ENCODE measurements at regions not wholly inside any gene's neighbourhood (a gene's known extent, or its start where the extent isn't known, plus 50 kb on each side); places are given as distances from the start of the nearest gene placed in this dataset.

GRCh38 chr2:198901894-198902293 is 555.8 kb downstream of the SATB2 start:
- no peaks in the 10 kb centered on the region for H3K9me2 ChIP-seq (ENCODE audit: low read depth, low read length)
- no peak overlapping the region for H3K4me2 ChIP-seq (ENCODE audit: low read length)
- no peak for TF ChIP-seq EZH2 (IDR thresholded peaks at IDR 0.05; ENCODE audit: borderline replicate concordance, low read length)
- no peak for TF ChIP-seq CTCF (IDR thresholded peaks at IDR 0.05; ENCODE audit: low read length)
- no peak overlapping the region for H2AFZ ChIP-seq (ENCODE audit: low read length)
- no peaks in the 10 kb centered on the region for H3K36me3 ChIP-seq (ENCODE audit: insufficient read depth, low read length)
- H3K4me1 ChIP-seq (ENCODE audit: insufficient read depth, low read length, severe bottlenecking): no peaks in the 10 kb centered on the region
- no peaks in the 10 kb centered on the region for H3F3A ChIP-seq (ENCODE audit: insufficient read depth, low read length)
- no peaks in the 10 kb centered on the region for H3K79me2 ChIP-seq (ENCODE audit: insufficient read depth, low read length)
- H3K9me3 ChIP-seq (ENCODE audit: low read length): no peaks in the 10 kb centered on the region
- H3K4me3 ChIP-seq (ENCODE audit: low read depth, low read length, poor library complexity, severe bottlenecking): no peak overlapping the region
- no peak overlapping the region for H3K9ac ChIP-seq (ENCODE audit: low read length)
- no peaks in the 10 kb centered on the region for H3K27me3 ChIP-seq (ENCODE audit: insufficient read depth, low read length)
- H4K20me1 ChIP-seq (ENCODE audit: insufficient read depth, low read length): no peaks in the 10 kb centered on the region
- no peak overlapping the region for H3K27ac ChIP-seq (ENCODE audit: low read depth, low read length, poor library complexity, severe bottlenecking)

GRCh38 chr2:198900141-198900540 is 557.6 kb downstream of the SATB2 start:
- Histone ChIP-seq H3K79me2 (ENCODE audit: insufficient read depth, low read length) (no peaks in the 10 kb centered on the region), H4K20me1 (ENCODE audit: insufficient read depth, low read length) (no peaks in the 10 kb centered on the region), H3K9me3 (ENCODE audit: low read length) (no peaks in the 10 kb centered on the region), H3K36me3 (ENCODE audit: insufficient read depth, low read length) (no peaks in the 10 kb centered on the region), H3K4me2 (ENCODE audit: low read length) (no peak overlapping the region), H3K9me2 (ENCODE audit: low read depth, low read length) (no peaks in the 10 kb centered on the region), H2AFZ (ENCODE audit: low read length) (no peak overlapping the region), H3F3A (ENCODE audit: insufficient read depth, low read length) (no peaks in the 10 kb centered on the region), H3K27ac (ENCODE audit: low read depth, low read length, poor library complexity, severe bottlenecking) (no peak overlapping the region), H3K9ac (ENCODE audit: low read length) (no peak overlapping the region), H3K4me1 (ENCODE audit: insufficient read depth, low read length, severe bottlenecking) (no peaks in the 10 kb centered on the region), H3K4me3 (ENCODE audit: low read depth, low read length, poor library complexity, severe bottlenecking) (no peak overlapping the region), H3K27me3 (ENCODE audit: insufficient read depth, low read length) (no peaks in the 10 kb centered on the region)
- TF ChIP-seq EZH2 (IDR thresholded peaks at IDR 0.05; ENCODE audit: borderline replicate concordance, low read length) (no peak), CTCF (IDR thresholded peaks at IDR 0.05; ENCODE audit: low read length) (no peak)

- Histone ChIP-seq H3K27me3 (ENCODE audit: insufficient read depth, low read length) (no peaks in the 10 kb centered on the region), H4K20me1 (ENCODE audit: insufficient read depth, low read length) (no peaks in the 10 kb centered on the region), H3K4me2 (ENCODE audit: low read length) (no peak overlapping the region), H3K9me2 (ENCODE audit: low read depth, low read length) (no peaks in the 10 kb centered on the region), H2AFZ (ENCODE audit: low read length) (no peak overlapping the region), H3K27ac (ENCODE audit: low read depth, low read length, poor library complexity, severe bottlenecking) (no peak overlapping the region), H3K4me1 (ENCODE audit: insufficient read depth, low read length, severe bottlenecking) (no peaks in the 10 kb centered on the region), H3K79me2 (ENCODE audit: insufficient read depth, low read length) (no peaks in the 10 kb centered on the region), H3K4me3 (ENCODE audit: low read depth, low read length, poor library complexity, severe bottlenecking) (no peak overlapping the region), H3K9ac (ENCODE audit: low read length) (no peak overlapping the region), H3K36me3 (ENCODE audit: insufficient read depth, low read length) (no peaks in the 10 kb centered on the region), H3F3A (ENCODE audit: insufficient read depth, low read length) (no peaks in the 10 kb centered on the region), H3K9me3 (ENCODE audit: low read length) (no peaks in the 10 kb centered on the region)
- TF ChIP-seq CTCF (IDR thresholded peaks at IDR 0.05; ENCODE audit: low read length) (no peak), EZH2 (IDR thresholded peaks at IDR 0.05; ENCODE audit: borderline replicate concordance, low read length) (no peak)
These were observed 567.2 kb downstream of the SATB2 start for GRCh38 chr2:198890490-198890889.

All from OCI-LY1 (cell line).